BE2C (cell line): ENCODE measurements at regions not wholly inside any gene's neighbourhood (a gene's known extent, or its start where the extent isn't known, plus 50 kb on each side); places are given as distances from the start of the nearest gene placed in this dataset.
"Not testable (repeated sequence)": the region's sequence is repeated elsewhere in the genome, so short reads cannot be mapped to it uniquely, and the experiment has no call there.

ENCODE experiments used
- DNase-seq: peaks from one replicate; pipeline ENCODE4 v3.0.0-alpha.2; 2020
- H3K27me3 ChIP-seq: fragments of 250-450 bp; sonication (Bioruptor Pico); 2 replicates; pipeline ENCODE4 v1.5.1; 2020; ENCODE audit warnings: mild to moderate bottlenecking
- H3K36me3 ChIP-seq: fragments of 250-450 bp; sonication (Bioruptor Pico); 2 replicates; pipeline ENCODE4 v1.5.1; 2020; ENCODE audit warnings: mild to moderate bottlenecking
- H3K4me1 ChIP-seq: fragments of 250-450 bp; sonication (Bioruptor Pico); 2 replicates; pipeline ENCODE4 v1.5.1; 2020
- H3K4me3 ChIP-seq: 2 replicates; pipeline ENCODE4 v1.5.1; 2011; ENCODE audit warnings: low read depth, low read length
- H3K9me3 ChIP-seq: fragments of 250-450 bp; sonication (Bioruptor Pico); 2 replicates; pipeline ENCODE4 v1.5.1; 2020
- CTCF ChIP-seq: IDR thresholded peaks from 2 replicates; pipeline ENCODE4 v1.5.1; 2012; ENCODE audit warnings: mild to moderate bottlenecking, low read depth, low read length

- H3K36me3 ChIP-seq: no peaks in the 10 kb centered on the region
- H3K4me3 ChIP-seq: no peak overlapping the region
- H3K4me1 ChIP-seq: peaks cover 6% of the 10 kb centered on the region
- no peaks in the 10 kb centered on the region for H3K9me3 ChIP-seq
- H3K27me3 ChIP-seq: no peaks in the 10 kb centered on the region
- DNase-seq: no peak
- TF ChIP-seq CTCF: no peak
Observed at GRCh38 chr3:193821151-193821668, 228.2 kb downstream of the OPA1 start.

- Histone ChIP-seq H3K4me3 (no peak overlapping the region), H3K9me3 (no peaks in the 10 kb centered on the region), H3K4me1 (no peaks in the 10 kb centered on the region), H3K36me3 (no peaks in the 10 kb centered on the region), H3K27me3 (no peaks in the 10 kb centered on the region)
- no peak for TF ChIP-seq CTCF
- no peak for DNase-seq
Observed at GRCh38 chr3:193822492-193823212, 229.6 kb downstream of the OPA1 start.

GRCh38 chr3:193823213-193823605 lies 230.2 kb downstream of the OPA1 start:
- H3K4me3 ChIP-seq, H3K9me3 ChIP-seq, H3K36me3 ChIP-seq, H3K27me3 ChIP-seq, H3K4me1 ChIP-seq, DNase-seq: not testable (repeated sequence)

- no peak overlapping the region for H3K4me3 ChIP-seq
- no peak for TF ChIP-seq CTCF
- DNase-seq: no peak
- H3K27me3 ChIP-seq: no peaks in the 10 kb centered on the region
- H3K9me3 ChIP-seq: no peaks in the 10 kb centered on the region
- H3K36me3 ChIP-seq: no peaks in the 10 kb centered on the region
- no peaks in the 10 kb centered on the region for H3K4me1 ChIP-seq
Observed at GRCh38 chr3:193824365-193824764, 231.4 kb downstream of the OPA1 start.

- no peaks in the 10 kb centered on the region for H3K9me3 ChIP-seq
- H3K4me1 ChIP-seq: no peaks in the 10 kb centered on the region
- no peaks in the 10 kb centered on the region for H3K27me3 ChIP-seq
- no peak for DNase-seq
- no peak for TF ChIP-seq CTCF
- H3K36me3 ChIP-seq: no peaks in the 10 kb centered on the region
- H3K4me3 ChIP-seq: no peak overlapping the region
Observed at GRCh38 chr3:193825617-193826016, 232.6 kb downstream of the OPA1 start.

GRCh38 chr3:193826159-193826795 lies 233.3 kb downstream of the OPA1 start:
- H3K27me3 ChIP-seq: no peaks in the 10 kb centered on the region
- DNase-seq: no peak
- no peaks in the 10 kb centered on the region for H3K9me3 ChIP-seq
- no peak for TF ChIP-seq CTCF
- no peaks in the 10 kb centered on the region for H3K36me3 ChIP-seq
- H3K4me1 ChIP-seq: no peaks in the 10 kb centered on the region
- H3K4me3 ChIP-seq: no peak overlapping the region
